IPS DF 6.9 (cell line): ENCODE measurements at regions not wholly inside any gene's neighbourhood (a gene's known extent, or its start where the extent isn't known, plus 50 kb on each side); places are given as distances from the start of the nearest gene placed in this dataset.

Experiments used
- DNase-seq: peaks from one replicate; pipeline ENCODE4 v3.0.0-alpha.2; 2013; ENCODE audit warnings: low read depth, low spot score
- H3K27ac ChIP-seq: one replicate; pipeline ENCODE4 v1.5.1; 2013; ENCODE audit warnings: low read length, control low read depth
- H3K27me3 ChIP-seq: 2 replicates; pipeline ENCODE4 v1.6.1; 2013; ENCODE audit warnings: mild to moderate bottlenecking, low read length; ENCODE audit not compliant: control insufficient read depth, insufficient read depth
- H3K36me3 ChIP-seq: 2 replicates; pipeline ENCODE4 v1.6.1; 2013; ENCODE audit warnings: low read length; ENCODE audit not compliant: control insufficient read depth, insufficient read depth
- H3K4me1 ChIP-seq: 2 replicates; pipeline ENCODE4 v1.6.1; 2013; ENCODE audit warnings: low read length; ENCODE audit not compliant: control insufficient read depth, insufficient read depth
- H3K4me3 ChIP-seq: 2 replicates; pipeline ENCODE4 v1.5.1; 2013; ENCODE audit warnings: mild to moderate bottlenecking, low read length
- H3K9me3 ChIP-seq: 2 replicates; pipeline ENCODE4 v1.6.1; 2013; ENCODE audit warnings: low read length, inconsistent platforms; ENCODE audit not compliant: control insufficient read depth, insufficient read depth
- WGBS: extraction: QIAGEN DNeasy Blood & Tissue Kit; methylation state at CpG from one replicate; pipeline ENCODE4 v1.1.7; 2013; ENCODE audit warnings: mixed read lengths, missing lambda C conversion rate; ENCODE audit not compliant: insufficient read length, insufficient coverage; 5-methylcytosine and 5-hydroxymethylcytosine counted together

DNA sequence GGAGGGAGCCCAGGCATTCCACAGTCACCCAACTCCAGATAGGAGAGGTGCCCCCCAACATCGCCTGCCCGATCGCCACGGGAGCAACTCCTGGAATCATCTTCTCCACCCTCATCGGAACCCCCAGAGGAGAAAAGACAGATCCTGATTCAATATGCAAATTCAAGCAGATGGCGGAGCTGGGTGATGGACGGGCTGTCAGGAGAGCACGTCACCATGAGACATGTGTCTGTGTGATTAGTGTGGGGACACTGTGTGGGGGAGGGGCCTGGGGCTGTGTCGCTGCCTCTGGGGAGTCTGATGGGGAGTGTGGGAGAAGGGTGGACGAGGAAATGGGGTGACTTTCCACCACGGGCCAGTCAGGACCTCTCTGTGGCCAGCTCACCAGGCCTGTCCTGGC is 90.2 kb upstream of the CSF3R start:
- Histone ChIP-seq H3K4me1 (peaks cover 9% of the 10 kb centered on the region; the same call in 1 of the 2 replicates), H3K27me3 (no peaks in the 10 kb centered on the region), H3K36me3 (no peaks in the 10 kb centered on the region), H3K27ac (no peak overlapping the region), H3K4me3 (no peak overlapping the region), H3K9me3 (no peaks in the 10 kb centered on the region)
- WGBS = no CpG with 5 or more reads among the region's 11 CpGs
- DNase-seq = no peak

DNA sequence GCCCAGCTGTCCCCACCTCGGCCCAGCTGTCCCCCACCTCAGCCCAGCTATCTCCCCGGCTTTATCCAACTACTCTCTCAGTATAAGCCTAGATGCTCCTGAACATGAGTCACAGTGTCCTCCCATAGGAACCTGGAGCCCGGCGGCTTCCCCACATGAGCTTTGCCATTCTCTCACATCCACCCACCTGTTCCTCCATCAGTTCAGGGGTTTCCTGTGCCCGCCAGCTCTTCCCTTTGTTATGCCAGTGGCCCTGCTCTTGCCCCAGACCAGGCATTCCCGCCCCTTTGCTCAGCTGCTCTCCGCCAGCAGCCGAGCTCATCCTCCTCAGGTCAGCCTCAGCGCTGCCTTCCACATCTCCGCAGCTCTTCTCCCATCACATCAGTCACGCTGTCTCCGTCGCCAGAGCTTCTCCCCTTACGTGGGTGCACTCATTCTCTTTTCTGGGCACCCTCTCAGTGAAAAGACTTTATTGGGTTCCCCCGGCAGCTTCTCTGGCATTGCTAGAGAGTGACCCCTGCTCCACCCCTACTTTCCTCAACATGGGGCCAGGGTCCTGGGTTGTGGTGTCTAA is 89.5 kb upstream of the CSF3R start:
- H3K4me3 ChIP-seq = no peak overlapping the region
- no CpG with 5 or more reads among the region's 15 CpGs for WGBS
- H3K9me3 ChIP-seq = no peaks in the 10 kb centered on the region
- H3K36me3 ChIP-seq = no peaks in the 10 kb centered on the region
- no peak for DNase-seq
- no peaks in the 10 kb centered on the region for H3K27me3 ChIP-seq
- H3K27ac ChIP-seq = no peak overlapping the region
- peaks cover 9% of the 10 kb centered on the region; the same call in 1 of the 2 replicates for H3K4me1 ChIP-seq

DNA sequence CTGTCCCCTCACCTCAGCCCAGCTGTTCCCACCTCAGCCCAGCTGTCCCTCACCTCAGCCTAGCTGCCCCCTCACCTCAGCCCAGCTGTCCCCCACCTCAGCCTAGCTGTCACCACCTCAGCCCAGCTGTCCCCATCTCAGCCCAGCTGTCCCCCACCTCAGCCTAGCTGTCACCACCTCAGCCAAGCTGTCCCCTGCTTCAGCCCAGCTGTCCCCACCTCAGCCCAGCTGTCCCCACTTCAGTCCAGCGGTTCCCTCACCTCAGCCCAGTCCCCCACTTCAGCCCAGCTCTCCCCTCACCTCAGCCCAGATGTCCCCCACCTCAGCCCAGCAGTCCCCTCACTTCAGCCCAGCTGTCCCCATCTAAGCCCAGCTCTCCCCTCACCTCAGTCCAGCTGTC is 88.4 kb upstream of the CSF3R start:
- no peak for DNase-seq
- Histone ChIP-seq H3K27ac (no peak overlapping the region), H3K9me3 (no peaks in the 10 kb centered on the region), H3K36me3 (no peaks in the 10 kb centered on the region), H3K4me1 (peaks cover 6% of the 10 kb centered on the region; the same call in 1 of the 2 replicates), H3K4me3 (no peak overlapping the region), H3K27me3 (no peaks in the 10 kb centered on the region)
- no CpG with 5 or more reads among the region's 1 CpG for WGBS

DNA sequence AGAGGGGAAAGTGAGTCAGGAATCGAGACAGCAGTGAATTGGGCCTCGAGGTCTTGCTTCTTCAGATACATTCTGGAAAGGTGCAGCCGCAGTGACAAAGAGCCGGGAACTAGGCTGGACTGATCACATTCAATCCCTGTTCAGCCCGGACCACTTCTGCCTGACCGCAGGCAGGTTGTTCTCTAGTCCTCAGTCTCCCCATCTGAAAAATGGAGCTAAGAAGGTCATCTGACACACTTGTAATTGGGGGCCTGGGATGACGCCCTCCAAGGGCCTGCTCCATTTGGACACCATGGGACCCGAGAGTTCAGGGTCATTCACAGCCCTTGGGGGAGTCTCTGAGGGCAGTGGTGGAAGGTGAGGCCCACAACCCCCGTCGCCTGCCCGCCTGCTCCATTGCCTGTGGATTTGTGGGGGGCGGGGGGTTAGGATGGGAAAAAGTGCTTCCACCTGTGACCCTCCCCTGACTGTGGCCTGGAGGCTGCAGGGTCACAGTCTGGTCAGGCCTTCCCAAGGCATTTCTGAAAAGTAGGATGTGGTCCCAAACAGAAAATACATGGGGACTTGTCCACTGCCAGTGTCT is 87.9 kb upstream of the CSF3R start:
- no peaks in the 10 kb centered on the region for H3K9me3 ChIP-seq
- no peaks in the 10 kb centered on the region for H3K36me3 ChIP-seq
- WGBS = no CpG with 5 or more reads among the region's 12 CpGs
- no peak overlapping the region for H3K4me3 ChIP-seq
- no peak overlapping the region for H3K27ac ChIP-seq
- H3K4me1 ChIP-seq = peaks cover 5% of the 10 kb centered on the region; the same call in 1 of the 2 replicates
- no peaks in the 10 kb centered on the region for H3K27me3 ChIP-seq
- no peak for DNase-seq

- no CpG with 5 or more reads among the region's 7 CpGs for WGBS
- Histone ChIP-seq H3K9me3 (no peaks in the 10 kb centered on the region), H3K27ac (no peak overlapping the region), H3K27me3 (no peaks in the 10 kb centered on the region), H3K4me1 (peaks cover 5% of the 10 kb centered on the region; the same call in 1 of the 2 replicates), H3K36me3 (no peaks in the 10 kb centered on the region), H3K4me3 (no peak overlapping the region)
- no peak for DNase-seq
Observed at GRCh38 chr1:36570006-36570405, 87.3 kb upstream of the CSF3R start.

GRCh38 chr1:36567601-36568341 is 85.1 kb upstream of the CSF3R start:
- no peaks in the 10 kb centered on the region for H3K27me3 ChIP-seq
- no peak overlapping the region for H3K4me3 ChIP-seq
- no CpG with 5 or more reads among the region's 11 CpGs for WGBS
- H3K9me3 ChIP-seq = no peaks in the 10 kb centered on the region
- peaks cover 5% of the 10 kb centered on the region; the same call in 1 of the 2 replicates for H3K4me1 ChIP-seq
- H3K36me3 ChIP-seq = no peaks in the 10 kb centered on the region
- no peak overlapping the region for H3K27ac ChIP-seq
- no peak for DNase-seq

GRCh38 chr1:36565576-36566501 is 83.1 kb upstream of the CSF3R start:
- WGBS = no CpG with 5 or more reads among the region's 7 CpGs
- Histone ChIP-seq H3K27ac (no peak overlapping the region), H3K36me3 (no peaks in the 10 kb centered on the region), H3K4me3 (no peak overlapping the region), H3K9me3 (no peaks in the 10 kb centered on the region), H3K27me3 (no peaks in the 10 kb centered on the region), H3K4me1 (no peaks in the 10 kb centered on the region)
- no peak for DNase-seq

- WGBS = no CpG with 5 or more reads among the region's 3 CpGs
- H3K27me3 ChIP-seq = no peaks in the 10 kb centered on the region
- H3K36me3 ChIP-seq = no peaks in the 10 kb centered on the region
- H3K9me3 ChIP-seq = no peaks in the 10 kb centered on the region
- H3K4me1 ChIP-seq = no peaks in the 10 kb centered on the region
- no peak for DNase-seq
- no peak overlapping the region for H3K4me3 ChIP-seq
- H3K27ac ChIP-seq = no peak overlapping the region
Observed at GRCh38 chr1:36562181-36562685, 79.5 kb upstream of the CSF3R start.

DNA sequence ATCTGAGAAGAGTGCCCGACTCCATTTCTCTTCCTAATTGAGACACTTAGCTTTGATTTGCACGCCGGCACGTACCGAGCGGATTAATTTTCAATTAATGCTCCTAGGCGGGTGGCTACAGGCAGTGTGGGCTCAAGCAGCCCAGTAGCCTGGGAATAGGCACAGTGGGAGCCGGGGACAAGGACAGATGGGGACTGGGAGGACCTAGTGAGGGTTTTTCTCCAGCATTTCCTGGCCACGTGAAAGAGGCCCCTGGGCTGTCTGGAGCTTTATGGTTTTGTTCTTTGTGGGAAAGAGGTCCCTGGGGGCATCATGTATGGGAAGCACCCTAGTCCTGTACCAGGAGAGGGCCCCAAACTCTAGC is 78.6 kb upstream of the CSF3R start:
- Histone ChIP-seq H3K9me3 (no peaks in the 10 kb centered on the region), H3K4me1 (no peaks in the 10 kb centered on the region), H3K27ac (no peak overlapping the region), H3K4me3 (no peak overlapping the region), H3K27me3 (no peaks in the 10 kb centered on the region), H3K36me3 (no peaks in the 10 kb centered on the region)
- no peak for DNase-seq
- no CpG with 5 or more reads among the region's 9 CpGs for WGBS
